ENCODE measurements at regions not wholly inside any gene's neighbourhood (a gene's known extent, or its start where the extent isn't known, plus 50 kb on each side); places are given as distances from the start of the nearest gene placed in this dataset.

DNA sequence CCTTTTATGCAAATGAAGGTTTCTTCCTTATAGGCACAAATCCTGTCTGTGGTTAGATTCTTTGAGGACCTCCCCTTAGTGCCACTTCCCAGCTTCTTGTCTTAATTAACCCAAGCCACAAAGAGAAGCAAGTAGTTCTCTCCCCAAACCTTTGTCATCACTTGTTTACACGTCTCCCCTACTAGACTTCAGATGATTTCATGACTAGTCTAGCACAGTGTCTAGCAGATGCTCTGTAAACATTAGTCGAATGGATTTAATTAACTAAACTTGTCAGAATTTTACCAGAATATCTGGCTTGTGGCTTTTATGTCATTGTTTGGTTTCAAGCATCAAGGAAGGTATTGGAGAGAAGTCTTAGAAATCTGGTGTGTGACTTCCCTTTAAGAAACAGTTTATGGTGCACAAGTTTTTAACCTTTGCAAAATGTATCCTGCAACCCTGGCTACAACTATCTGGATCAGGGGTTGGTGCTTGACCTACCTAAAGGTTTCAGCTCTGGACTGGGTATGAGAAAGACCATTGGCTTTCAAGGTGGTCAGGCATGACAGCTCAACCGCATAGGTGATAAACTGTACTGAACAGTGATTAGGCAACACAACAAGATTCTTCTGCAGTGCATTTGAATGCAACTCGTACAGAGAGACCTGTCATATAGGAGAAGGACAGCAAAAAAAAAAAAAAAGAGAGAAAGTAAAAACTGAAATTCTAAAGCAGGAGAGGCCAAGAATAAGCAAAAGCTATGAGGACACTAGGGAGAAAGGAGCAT lies 93.2 kb upstream of the CCDC150 start:
- no peak for DNase-seq

DNA sequence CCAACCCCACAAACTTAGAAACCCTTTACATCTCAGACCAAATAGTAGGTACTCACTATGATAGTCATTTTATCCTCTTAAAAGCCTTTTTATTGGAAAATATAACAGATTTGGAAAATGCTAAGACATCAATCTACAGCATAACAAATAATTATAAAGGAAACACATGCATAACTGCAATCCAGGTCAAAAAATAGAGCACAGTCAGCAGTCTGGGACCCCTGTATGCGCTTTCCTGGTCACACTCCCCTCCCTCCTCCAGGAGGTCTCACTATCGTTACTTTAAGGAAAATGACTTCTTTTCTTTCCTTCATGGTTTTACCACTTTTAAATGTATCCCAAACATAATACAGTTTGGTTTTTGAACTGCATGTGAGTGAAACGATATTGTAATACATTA lies 90.5 kb upstream of the CCDC150 start:
- DNase-seq = no peak

DNA sequence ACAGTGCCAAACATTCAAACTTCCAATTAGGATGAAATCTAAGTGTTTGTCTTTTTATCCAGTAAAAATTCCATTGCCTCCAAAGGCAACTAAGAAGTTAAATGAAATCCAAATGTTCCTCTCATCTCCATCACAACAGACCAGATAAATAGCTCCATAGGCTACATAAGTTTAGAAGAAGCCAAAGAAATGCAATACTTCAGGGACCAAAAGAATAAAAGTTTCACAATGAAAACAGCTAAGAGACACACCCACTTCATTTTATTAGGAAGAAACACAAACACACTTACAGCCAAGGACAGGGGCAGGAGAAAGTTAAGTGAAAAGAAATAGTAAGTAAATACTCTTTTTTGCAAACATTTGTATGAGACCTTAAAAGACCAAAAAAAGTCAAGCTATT lies 88.5 kb upstream of the CCDC150 start:
- no peak for DNase-seq

DNA sequence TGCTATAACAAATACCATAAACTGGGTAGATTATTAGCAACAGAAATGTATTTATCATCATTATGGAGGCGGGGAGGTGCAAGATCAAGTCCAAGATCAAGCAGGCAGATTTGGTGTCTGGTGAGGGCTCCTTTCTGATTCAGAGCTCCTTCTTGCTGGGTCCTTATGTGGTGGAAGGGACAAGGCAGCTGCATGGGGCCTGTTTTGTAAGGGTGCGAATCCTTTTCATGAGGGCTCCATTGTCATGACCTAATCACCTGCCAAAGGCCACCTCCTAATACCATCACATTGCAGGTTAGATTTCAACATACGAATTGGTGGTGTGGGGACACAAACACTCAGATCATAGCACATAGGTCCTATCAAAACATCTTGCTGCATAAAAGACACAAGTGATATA lies 84.4 kb upstream of the CCDC150 start:
- no peak for DNase-seq

DNA sequence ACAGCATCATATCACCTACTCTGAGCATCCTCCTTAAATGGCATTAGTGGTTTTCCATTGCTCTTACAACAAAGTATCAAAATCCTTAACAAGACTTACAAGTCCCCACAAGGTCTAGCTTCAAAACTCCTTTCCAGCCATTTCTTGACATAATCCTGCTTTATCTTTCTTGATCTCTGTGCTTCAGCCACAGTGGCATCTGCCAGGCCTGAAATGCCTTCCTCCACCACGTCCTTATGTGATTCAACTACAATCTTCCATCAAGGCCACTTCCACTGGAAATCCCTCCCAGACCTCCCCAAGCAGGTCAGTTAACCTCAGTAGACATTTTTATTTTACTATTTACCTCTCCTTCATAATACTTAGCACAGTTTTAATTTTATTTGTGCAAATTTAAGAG lies 83.8 kb upstream of the CCDC150 start:
- no peak for DNase-seq

DNA sequence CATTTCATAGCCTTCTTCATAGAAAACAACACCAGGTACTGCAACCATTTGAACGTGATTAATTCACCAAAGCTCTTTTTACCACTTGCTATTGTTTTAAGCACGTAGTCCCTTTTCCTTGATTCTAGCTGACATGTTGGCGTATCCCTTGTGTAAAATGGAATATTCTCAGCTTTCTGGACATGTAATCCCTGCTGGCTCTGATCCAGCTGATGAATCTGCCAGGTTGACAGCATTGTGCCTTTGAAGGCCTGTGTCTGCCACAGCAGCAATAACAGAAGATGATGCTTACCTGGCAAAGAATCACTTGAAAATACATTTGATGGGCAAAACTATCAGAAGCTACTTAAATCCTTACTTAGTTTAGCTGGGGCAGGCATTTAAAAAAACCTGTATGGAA lies 81.0 kb upstream of the CCDC150 start:
- no peak for DNase-seq

DNA sequence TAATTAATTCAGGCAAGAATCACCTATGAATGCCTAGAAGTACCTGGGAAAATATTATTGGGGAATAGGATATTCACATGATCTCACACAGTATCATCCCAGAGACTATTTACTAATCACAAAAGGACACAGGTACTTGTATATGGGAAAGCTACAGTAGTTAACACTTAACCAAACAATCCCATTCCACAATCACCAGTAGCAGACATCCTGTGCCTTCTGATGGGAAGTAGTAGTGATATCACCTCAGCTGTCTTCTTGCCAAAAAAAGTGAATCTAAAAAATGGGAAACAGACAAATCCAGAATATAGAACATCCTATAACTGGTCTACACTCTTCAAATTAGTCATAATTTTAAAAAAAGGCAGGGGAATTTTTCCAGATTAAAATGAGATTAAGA lies 75.6 kb upstream of the CCDC150 start:
- no peak for DNase-seq

DNA sequence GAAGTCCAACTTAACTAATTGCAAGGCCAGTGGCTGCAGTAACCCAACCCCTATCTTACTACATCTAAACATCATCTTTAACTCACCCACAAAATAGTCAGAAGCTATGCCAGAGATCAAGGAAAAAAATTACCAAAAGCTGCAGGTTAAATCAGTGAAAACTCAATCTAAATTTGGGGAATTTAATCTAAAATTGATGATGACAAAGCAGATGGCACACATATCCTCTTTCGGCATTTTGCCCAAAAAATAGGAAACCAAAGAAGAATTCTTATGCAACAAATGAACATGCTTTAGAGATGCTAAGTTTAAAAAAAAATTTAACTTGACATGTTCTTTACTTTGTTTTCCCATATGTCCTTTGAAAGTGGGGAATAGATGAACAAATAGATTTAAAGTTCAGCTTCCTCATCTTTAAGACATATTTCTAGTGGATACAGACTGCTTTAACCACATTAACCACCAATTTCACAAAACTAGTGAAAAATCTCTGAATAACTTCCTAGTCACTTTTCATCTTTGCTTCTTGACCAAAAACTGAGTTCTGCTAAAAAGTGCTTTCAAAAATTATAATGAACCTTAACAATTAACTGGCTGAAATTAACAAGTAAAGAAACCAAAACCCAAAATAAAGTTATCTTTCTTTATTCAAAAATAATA lies 74.3 kb upstream of the CCDC150 start:
- no peak for DNase-seq

DNA sequence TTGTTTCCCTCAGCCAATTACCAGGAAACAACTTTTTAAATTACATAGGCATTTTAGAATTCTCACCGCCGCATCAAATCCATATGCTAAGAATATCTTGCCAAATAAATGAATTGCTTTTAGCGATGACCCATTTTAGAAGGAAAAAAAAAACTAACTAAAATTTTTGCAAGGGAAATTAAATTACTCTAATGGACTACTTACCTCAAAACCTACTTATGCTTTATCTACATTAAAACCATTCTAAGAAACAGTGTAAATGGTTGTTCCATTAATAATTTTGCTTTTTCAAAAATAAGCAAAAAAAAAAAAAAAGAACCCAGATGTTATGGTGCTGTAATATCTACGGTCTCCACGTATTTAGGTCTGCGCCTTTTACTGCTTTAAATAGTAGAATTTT lies 73.5 kb upstream of the CCDC150 start:
- no peak for DNase-seq

DNA sequence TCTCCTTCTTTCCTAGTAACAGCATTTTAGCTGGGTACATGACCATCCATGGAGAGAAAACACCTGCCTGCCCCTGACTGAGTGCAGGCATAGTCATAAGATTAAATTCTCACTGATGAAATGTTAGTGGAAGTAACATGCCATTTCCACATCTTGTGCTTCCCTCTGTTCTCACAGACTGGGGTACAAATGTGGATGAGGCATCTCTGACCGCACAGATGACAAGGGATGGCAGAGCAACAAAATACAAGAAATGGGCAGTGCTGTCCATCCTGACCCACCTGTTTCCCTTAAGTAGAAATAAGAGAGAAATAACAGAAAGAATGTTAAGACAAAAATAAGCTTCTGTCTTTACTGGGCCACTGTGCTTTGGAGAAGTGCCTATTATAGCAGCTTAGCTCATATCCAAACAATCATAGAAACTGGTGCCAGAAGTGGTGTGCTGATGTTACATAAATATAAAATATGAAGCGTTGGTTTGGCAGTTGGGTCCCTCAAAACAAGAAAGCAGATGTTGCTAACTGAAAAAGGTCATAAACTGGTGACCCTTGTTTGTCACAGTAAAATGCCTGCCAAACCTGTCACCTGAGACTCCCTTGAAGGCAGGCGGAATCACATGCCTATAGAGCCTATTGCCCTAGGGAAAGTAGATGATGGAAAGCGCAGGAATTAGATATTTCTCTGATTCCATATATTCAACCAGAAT lies 72.4 kb upstream of the CCDC150 start:
- no peak for DNase-seq

DNA sequence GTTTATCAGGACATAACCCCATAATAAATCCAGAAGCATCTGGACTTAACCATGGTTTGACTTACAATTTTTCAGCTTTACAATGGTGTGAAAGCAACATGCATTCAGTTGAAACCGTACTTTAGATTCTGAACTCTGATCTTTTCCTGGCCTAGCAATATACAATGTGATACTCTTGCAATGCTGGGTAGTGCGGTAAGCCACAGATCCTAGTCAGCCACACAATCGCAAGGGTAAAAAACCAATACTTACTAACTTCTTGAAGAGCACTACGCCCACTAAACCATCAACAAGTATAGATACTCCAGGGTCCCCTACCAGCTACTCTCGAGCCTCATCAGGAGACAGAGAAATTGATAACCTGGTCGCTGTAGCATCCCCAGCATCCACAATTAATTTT lies 71.0 kb upstream of the CCDC150 start:
- no peak for DNase-seq

DNA sequence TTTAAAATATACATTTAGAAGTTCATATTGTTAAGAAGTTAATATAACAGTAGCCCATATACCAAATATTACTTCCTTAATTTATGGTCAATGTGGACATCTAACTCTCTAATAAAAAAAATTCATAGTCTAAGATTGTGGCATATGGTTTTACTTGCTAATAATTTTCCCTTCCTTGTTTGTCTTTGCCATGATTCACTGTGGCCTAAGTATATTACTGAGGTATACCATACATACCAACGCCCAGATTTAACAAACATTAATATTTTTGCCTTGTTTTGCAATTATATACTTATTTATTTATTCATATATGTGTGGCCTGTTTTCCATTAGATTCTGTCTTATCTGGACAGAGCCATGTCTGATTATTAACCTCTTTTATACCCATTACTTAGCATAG lies 54.6 kb upstream of the CCDC150 start:
- DNase-seq = no peak

DNA sequence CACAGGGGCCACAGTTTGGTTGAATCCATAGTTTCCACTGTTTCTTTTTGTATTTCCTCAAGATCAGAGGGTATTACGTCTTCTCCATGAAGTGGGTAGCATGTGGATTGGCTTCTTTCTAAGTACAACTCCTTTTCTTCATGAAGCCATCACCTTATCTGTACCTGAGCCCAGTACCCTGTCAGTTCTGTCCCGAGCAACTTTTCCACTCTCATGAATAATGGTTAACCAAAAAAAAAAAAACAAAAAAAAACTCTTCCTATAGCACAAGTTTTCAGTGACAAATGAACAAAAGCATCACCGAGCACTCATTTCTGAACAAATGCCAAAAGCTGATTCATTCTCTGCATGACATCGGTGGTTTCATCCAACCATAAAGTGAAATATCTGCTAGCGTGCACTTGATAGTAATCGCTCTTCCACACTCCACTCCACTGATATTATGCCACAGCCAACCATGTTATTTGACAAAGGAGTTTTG lies 53.0 kb upstream of the CCDC150 start:
- no peak for DNase-seq

DNA sequence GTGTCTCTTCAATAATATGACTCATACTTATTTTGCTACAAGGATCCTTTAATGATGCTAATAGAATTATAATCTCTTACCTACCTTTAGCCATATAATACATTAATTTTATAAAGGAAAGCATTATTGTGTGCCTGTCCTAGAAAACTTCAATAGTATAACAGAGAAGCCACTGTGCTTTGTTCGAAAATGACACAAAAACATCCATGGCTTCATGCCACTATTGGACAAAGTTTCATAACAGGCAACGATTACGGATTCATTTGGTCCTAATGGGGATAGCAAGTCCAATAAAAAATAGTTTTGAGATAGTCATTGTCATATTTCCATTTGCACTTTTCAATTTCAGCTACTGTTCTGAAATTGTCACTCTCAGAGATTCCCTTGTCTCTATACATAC lies 52.5 kb upstream of the CCDC150 start:
- no peak for DNase-seq

DNA sequence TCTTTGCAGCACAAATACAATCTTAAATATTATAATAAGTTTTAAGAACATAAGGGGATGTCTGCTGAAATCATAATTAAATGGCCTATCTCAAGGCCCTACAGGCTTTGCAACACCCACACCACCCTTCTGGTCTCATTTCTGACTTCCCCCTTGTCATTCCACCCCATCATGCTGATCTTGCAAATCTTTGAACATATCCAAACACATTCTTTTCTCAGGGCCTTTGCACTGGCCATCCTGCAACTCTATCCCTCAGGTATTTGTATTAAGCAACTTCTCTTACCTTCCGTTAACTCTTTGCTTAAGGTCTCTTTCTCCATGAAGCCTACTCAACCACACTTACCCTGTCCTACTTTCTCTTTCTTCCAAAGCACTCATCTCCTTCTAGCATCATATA lies 51.8 kb upstream of the CCDC150 start:
- DNase-seq = no peak

DNA sequence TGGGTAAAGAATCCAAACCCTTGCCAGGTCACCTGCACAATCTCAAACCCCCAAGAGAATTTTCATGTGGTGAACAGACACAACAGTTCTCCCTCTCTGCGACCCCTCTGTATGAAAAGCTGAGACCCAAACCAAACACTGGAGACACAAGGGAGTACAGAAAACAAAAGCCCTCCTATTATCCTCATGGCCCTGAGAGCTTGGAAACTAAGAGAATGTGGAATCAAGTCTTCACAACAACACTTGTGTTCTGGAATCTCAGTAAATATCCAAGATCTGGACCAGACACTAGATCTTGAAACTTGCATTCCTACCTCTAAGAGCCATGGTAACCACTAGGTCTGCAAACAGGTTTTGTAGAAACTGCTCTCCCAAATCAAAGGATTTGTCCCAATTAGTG lies 50.1 kb upstream of the CCDC150 start:
- no peak for DNase-seq

Data from retina (tissue), 1 donor.